Astrocyte (in vitro differentiated cells and primary cell): ENCODE measurements at regions not wholly inside any gene's neighbourhood (a gene's known extent, or its start where the extent isn't known, plus 50 kb on each side); places are given as distances from the start of the nearest gene placed in this dataset.

Source experiments
- DNase-seq: peaks from one replicate; pipeline ENCODE4 v3.0.0-alpha.2; 2010; ENCODE audit warnings: low read depth
- FAIRE-seq: peaks from 2 replicates; lab custom pipeline; 2011; peaks lifted over from hg19 to GRCh38; lab: Jason Lieb, UNC
- H2AFZ ChIP-seq: 2 replicates; pipeline ENCODE4 v1.6.0; 2012; ENCODE audit warnings: low read depth, low read length, inconsistent platforms
- H3K27ac ChIP-seq: 2 replicates; pipeline ENCODE4 v1.5.1; 2011; ENCODE audit warnings: low read depth, low read length, inconsistent platforms
- H3K27me3 ChIP-seq: 2 replicates; pipeline ENCODE4 v1.6.0; 2011; ENCODE audit warnings: low read length, inconsistent platforms; ENCODE audit not compliant: insufficient read depth
- H3K36me3 ChIP-seq: 2 replicates; pipeline ENCODE4 v1.5.1; 2011; ENCODE audit warnings: low read length, inconsistent platforms; ENCODE audit not compliant: insufficient read depth
- H3K4me1 ChIP-seq: 2 replicates; pipeline ENCODE4 v1.5.1; 2011; ENCODE audit warnings: low read length, inconsistent platforms; ENCODE audit not compliant: insufficient read depth
- H3K4me2 ChIP-seq: 2 replicates; pipeline ENCODE4 v1.6.0; 2012; ENCODE audit warnings: low read length, inconsistent platforms
- H3K4me3 ChIP-seq: 2 replicates; pipeline ENCODE4 v1.5.1; 2011; ENCODE audit warnings: low read depth, mild to moderate bottlenecking, low read length, inconsistent platforms; ENCODE audit not compliant: insufficient read depth
- H3K79me2 ChIP-seq: 2 replicates; pipeline ENCODE4 v1.6.0; 2012; ENCODE audit warnings: mild to moderate bottlenecking, low read length, inconsistent platforms; ENCODE audit not compliant: insufficient read depth
- H3K9ac ChIP-seq: 2 replicates; pipeline ENCODE4 v1.6.0; 2012; ENCODE audit warnings: mild to moderate bottlenecking, low read length, inconsistent platforms
- H3K9me3 ChIP-seq: 2 replicates; pipeline ENCODE4 v1.5.1; 2012; ENCODE audit warnings: low read depth, mild to moderate bottlenecking, low read length, inconsistent platforms; ENCODE audit not compliant: insufficient read depth
- H4K20me1 ChIP-seq: 2 replicates; pipeline ENCODE4 v1.6.0; 2012; ENCODE audit warnings: low read length, inconsistent platforms; ENCODE audit not compliant: insufficient read depth
- H3K27ac Mint-ChIP-seq: one replicate; pipeline ENCODE4 v1.8.0; 2021; ENCODE audit warnings: mild to moderate bottlenecking, mixed read lengths; ENCODE audit not compliant: unreplicated experiment
- H3K27me3 Mint-ChIP-seq: one replicate; pipeline ENCODE4 v1.8.0; 2021; ENCODE audit warnings: low read depth, mixed read lengths; ENCODE audit not compliant: unreplicated experiment
- H3K36me3 Mint-ChIP-seq: one replicate; pipeline ENCODE4 v1.8.0; 2021; ENCODE audit warnings: low read depth, mixed read lengths; ENCODE audit not compliant: unreplicated experiment
- H3K4me1 Mint-ChIP-seq: one replicate; pipeline ENCODE4 v1.8.0; 2021; ENCODE audit warnings: low read depth, mixed read lengths; ENCODE audit not compliant: unreplicated experiment
- H3K4me3 Mint-ChIP-seq: one replicate; pipeline ENCODE4 v1.8.0; 2021; ENCODE audit warnings: mild to moderate bottlenecking, moderate library complexity, mixed read lengths; ENCODE audit not compliant: unreplicated experiment
- H3K9me3 Mint-ChIP-seq: one replicate; pipeline ENCODE4 v1.8.0; 2021; ENCODE audit warnings: mild to moderate bottlenecking, mixed read lengths; ENCODE audit not compliant: unreplicated experiment
- EZH2 ChIP-seq: IDR thresholded peaks from 2 replicates; pipeline ENCODE4 v1.6.1; 2012; ENCODE audit warnings: mild to moderate bottlenecking, low read length, inconsistent platforms; ENCODE audit not compliant: insufficient read depth
- TF ChIP-seq, protein P1 (sequence below): IDR thresholded peaks from 2 replicates; pipeline ENCODE4 v1.5.1; 2011; ENCODE audit warnings: low read depth, mild to moderate bottlenecking, inconsistent platforms, low read length, moderate library complexity; ENCODE audit not compliant: insufficient read depth

DNA sequence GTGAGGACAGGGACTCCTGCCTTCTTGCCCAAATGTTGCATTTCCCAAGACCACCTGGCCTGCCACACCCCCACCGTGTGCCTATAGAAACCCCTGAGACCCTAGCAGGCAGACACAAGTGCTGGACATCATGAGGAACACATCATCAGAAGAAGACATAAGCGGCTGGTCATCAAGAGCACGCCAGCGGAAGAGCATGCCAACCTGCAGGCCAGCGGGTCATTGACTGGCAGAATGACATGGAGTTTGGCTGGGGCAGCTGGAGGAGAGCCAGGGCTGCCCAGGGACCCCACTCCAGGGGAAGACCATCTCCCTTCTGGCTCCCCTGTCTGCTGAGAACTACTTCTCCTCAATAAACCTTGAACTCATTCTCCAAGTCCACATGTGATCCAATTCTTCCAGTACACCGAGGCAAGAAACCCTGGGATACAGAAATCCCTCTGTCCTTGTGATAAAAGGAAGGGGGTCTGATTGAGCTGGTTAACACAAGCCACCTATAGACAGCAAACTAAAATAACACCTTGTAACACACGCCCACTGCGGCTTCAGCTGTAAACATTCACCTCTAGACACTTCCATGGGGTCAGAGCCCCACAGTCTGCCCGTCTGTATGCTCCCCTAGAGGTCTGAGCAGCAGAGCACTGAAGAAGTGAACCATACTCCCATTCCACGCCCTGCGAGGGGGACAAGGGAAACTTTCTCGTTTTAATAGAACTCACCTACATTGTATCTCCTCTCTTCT is 164.8 kb upstream of the EMCN start:
- no peak overlapping the region for H3K9ac ChIP-seq
- FAIRE-seq: no peak
- Mint-ChIP-seq H3K4me1 (no peaks in the 10 kb centered on the region), H3K27ac (no peak overlapping the region), H3K4me3 (no peak overlapping the region), H3K36me3 (no peaks in the 10 kb centered on the region), H3K27me3 (no peaks in the 10 kb centered on the region), H3K9me3 (no peaks in the 10 kb centered on the region)
- H3K27me3 ChIP-seq: no peaks in the 10 kb centered on the region
- no peaks in the 10 kb centered on the region for H3K36me3 ChIP-seq
- no peak overlapping the region for H3K4me3 ChIP-seq
- H3K79me2 ChIP-seq: no peaks in the 10 kb centered on the region
- DNase-seq: no peak
- H3K9me3 ChIP-seq: no peaks in the 10 kb centered on the region
- no peak overlapping the region for H2AFZ ChIP-seq
- H4K20me1 ChIP-seq: no peaks in the 10 kb centered on the region
- no peaks in the 10 kb centered on the region for H3K4me1 ChIP-seq
- no peak overlapping the region for H3K27ac ChIP-seq
- H3K4me2 ChIP-seq: no peak overlapping the region
- TF ChIP-seq, protein P1, sequence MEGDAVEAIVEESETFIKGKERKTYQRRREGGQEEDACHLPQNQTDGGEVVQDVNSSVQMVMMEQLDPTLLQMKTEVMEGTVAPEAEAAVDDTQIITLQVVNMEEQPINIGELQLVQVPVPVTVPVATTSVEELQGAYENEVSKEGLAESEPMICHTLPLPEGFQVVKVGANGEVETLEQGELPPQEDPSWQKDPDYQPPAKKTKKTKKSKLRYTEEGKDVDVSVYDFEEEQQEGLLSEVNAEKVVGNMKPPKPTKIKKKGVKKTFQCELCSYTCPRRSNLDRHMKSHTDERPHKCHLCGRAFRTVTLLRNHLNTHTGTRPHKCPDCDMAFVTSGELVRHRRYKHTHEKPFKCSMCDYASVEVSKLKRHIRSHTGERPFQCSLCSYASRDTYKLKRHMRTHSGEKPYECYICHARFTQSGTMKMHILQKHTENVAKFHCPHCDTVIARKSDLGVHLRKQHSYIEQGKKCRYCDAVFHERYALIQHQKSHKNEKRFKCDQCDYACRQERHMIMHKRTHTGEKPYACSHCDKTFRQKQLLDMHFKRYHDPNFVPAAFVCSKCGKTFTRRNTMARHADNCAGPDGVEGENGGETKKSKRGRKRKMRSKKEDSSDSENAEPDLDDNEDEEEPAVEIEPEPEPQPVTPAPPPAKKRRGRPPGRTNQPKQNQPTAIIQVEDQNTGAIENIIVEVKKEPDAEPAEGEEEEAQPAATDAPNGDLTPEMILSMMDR: no peak
- no peak for TF ChIP-seq EZH2

DNA sequence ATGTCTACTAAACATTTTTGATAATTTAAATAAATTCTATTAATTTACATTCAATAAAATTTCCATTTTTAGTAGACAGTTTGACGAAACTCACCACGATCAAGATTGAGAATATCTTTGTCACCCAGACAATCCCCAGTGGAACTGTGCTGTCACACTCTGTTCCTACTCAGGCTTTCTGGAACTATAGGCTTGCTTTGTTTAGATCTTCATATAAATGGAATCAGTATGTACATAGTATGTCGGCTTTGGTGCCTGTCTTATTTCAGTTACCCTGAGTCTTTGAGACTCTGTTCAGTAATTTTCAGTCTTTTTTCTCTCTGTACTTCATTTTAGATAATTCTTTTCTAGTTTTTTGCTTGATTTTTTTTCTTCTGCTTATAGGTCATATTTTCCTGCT is 163.5 kb upstream of the EMCN start:
- H3K4me1 ChIP-seq: no peaks in the 10 kb centered on the region
- H2AFZ ChIP-seq: no peak overlapping the region
- H3K4me2 ChIP-seq: no peak overlapping the region
- no peak overlapping the region for H3K27ac ChIP-seq
- H3K79me2 ChIP-seq: no peaks in the 10 kb centered on the region
- no peaks in the 10 kb centered on the region for H3K36me3 ChIP-seq
- Mint-ChIP-seq H3K27me3 (no peaks in the 10 kb centered on the region), H3K9me3 (no peaks in the 10 kb centered on the region), H3K27ac (no peak overlapping the region), H3K36me3 (no peaks in the 10 kb centered on the region), H3K4me3 (no peak overlapping the region), H3K4me1 (no peaks in the 10 kb centered on the region)
- no peak for TF ChIP-seq EZH2
- TF ChIP-seq, protein P1: no peak
- H3K4me3 ChIP-seq: no peak overlapping the region
- H3K9me3 ChIP-seq: no peaks in the 10 kb centered on the region
- DNase-seq: no peak
- H3K27me3 ChIP-seq: no peaks in the 10 kb centered on the region
- FAIRE-seq: no peak
- no peaks in the 10 kb centered on the region for H4K20me1 ChIP-seq
- H3K9ac ChIP-seq: no peak overlapping the region

DNA sequence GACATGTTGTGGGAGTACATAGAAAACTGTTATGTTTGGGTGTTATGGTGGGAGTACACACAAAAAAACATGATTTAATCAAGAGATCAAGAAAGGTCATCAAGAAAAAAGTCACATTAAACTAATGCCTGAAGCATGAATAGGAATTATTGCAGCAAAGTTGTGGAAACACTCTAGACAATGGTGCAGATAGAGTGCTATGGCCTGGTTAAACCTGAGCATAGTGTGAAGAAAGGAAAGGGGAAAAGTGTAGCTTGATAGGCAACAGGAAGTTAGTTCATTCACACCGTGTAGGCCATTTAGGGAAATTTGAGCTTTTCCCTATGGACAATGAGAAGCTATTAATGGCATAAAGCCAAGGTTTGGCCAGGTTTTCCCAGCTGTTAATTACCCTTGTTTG is 162.1 kb upstream of the EMCN start:
- H3K4me3 Mint-ChIP-seq: no peak overlapping the region
- H3K27ac Mint-ChIP-seq: no peak overlapping the region

More for the DNA sequence above, 162.1 kb upstream of the EMCN start:
- Histone ChIP-seq H3K4me3 (no peak overlapping the region), H3K36me3 (no peaks in the 10 kb centered on the region), H3K4me2 (no peak overlapping the region), H3K79me2 (no peaks in the 10 kb centered on the region), H3K9ac (no peak overlapping the region), H2AFZ (no peak overlapping the region), H4K20me1 (no peaks in the 10 kb centered on the region), H3K4me1 (no peaks in the 10 kb centered on the region), H3K27me3 (no peaks in the 10 kb centered on the region), H3K9me3 (no peaks in the 10 kb centered on the region), H3K27ac (no peak overlapping the region)
- no peak for DNase-seq
- no peaks in the 10 kb centered on the region for H3K27me3 Mint-ChIP-seq
- H3K36me3 Mint-ChIP-seq: no peaks in the 10 kb centered on the region
- no peaks in the 10 kb centered on the region for H3K9me3 Mint-ChIP-seq
- no peak for FAIRE-seq
- H3K4me1 Mint-ChIP-seq: no peaks in the 10 kb centered on the region
- no peak for TF ChIP-seq EZH2
- TF ChIP-seq, protein P1: no peak
